PFSK-1 (cell line): ENCODE measurements at regions not wholly inside any gene's neighbourhood (a gene's known extent, or its start where the extent isn't known, plus 50 kb on each side); places are given as distances from the start of the nearest gene placed in this dataset.

Experiments used
- FOXP2 ChIP-seq: optimal IDR thresholded peaks from 2 replicates; pipeline ENCODE3; 2011; ENCODE audit warnings: borderline replicate concordance, control low read depth, inconsistent platforms; ENCODE audit not compliant: insufficient read depth; ENCODE audit errors: extremely low read length, extremely low read depth
- POLR2AphosphoS5 ChIP-seq: IDR thresholded peaks from 2 replicates; pipeline ENCODE4 v1.6.1; 2012; ENCODE audit warnings: low read depth, mild to moderate bottlenecking, control low read depth, low read length, moderate library complexity
- REST ChIP-seq, 2 experiments: IDR thresholded peaks; 2 replicates each; pipeline versions ENCODE4 v1.6.1 to v1.8.0; 2011 to 2012; ENCODE audit warnings: low read depth in 2 of 2, low read length in 2 of 2, control low read depth in 1 of 2, inconsistent platforms in 1 of 2, mild to moderate bottlenecking in 1 of 2, moderate library complexity in 1 of 2; ENCODE audit not compliant: insufficient read depth in 1 of 2

GRCh38 chr5:82519558-82519957, 241.4 kb upstream of the RPS23 start:
- no peak for TF ChIP-seq REST (IDR thresholded peaks at IDR 0.05; ENCODE audit: insufficient read depth in 1 of 2, low read depth in 2 of 2, low read length in 2 of 2)
- TF ChIP-seq FOXP2, result no peak
- TF ChIP-seq POLR2AphosphoS5, result no peak
